Left lung (tissue), 4 donors: ENCODE measurements at regions not wholly inside any gene's neighbourhood (a gene's known extent, or its start where the extent isn't known, plus 50 kb on each side); places are given as distances from the start of the nearest gene placed in this dataset.
"Not testable (repeated sequence)": the region's sequence is repeated elsewhere in the genome, so short reads cannot be mapped to it uniquely, and the experiment has no call there.

Source experiments
- ATAC-seq: fragments of 200-7000 bp; cut with Tn5 transposase; one replicate; pipeline ENCODE4 v1.9.1; 2020; ENCODE audit warnings: moderate library complexity
- DNase-seq, 4 donors: peaks; one replicate each; pipeline ENCODE4 v3.0.0-alpha.2; 2013 to 2020
- H3K27ac ChIP-seq, 2 donors: fragments of 200-600 bp; sonication (generic) in 1 of 2; one replicate each; pipeline versions ENCODE4 v1.5.0 to v1.8.0; 2020 to 2021
- H3K27me3 ChIP-seq, 2 donors: fragments of 200-600 bp; sonication (generic) in 1 of 2; one replicate each; pipeline versions ENCODE4 v1.5.0 to v1.8.0; 2020 to 2021
- H3K36me3 ChIP-seq, 2 donors: fragments of 200-600 bp; sonication (generic) in 1 of 2; one replicate each; pipeline versions ENCODE4 v1.5.0 to v1.8.0; 2020 to 2021
- H3K4me1 ChIP-seq, 2 donors: fragments of 200-600 bp; one replicate each; pipeline ENCODE4 v1.8.0; 2021
- H3K4me3 ChIP-seq, 2 donors: fragments of 200-600 bp; sonication (generic) in 1 of 2; one replicate each; pipeline versions ENCODE4 v1.5.0 to v1.8.0; 2020 to 2021; ENCODE audit warnings: mild to moderate bottlenecking in 1 of 2
- H3K9me3 ChIP-seq, 2 donors: fragments of 200-600 bp; sonication (generic) in 1 of 2; one replicate each; pipeline versions ENCODE4 v1.5.0 to v1.8.0; 2020 to 2021
- intact Hi-C, 2 donors: fragments of 100-400 bp; cut with DNase I; formaldehyde crosslinking; loops; one replicate each; pipeline versions ENCODE4 v1.11.2 to v1.14.2; 2022
- TF ChIP-seq, protein P1 (sequence below), 2 donors: fragments of 200-600 bp; sonication (generic) in 1 of 2; IDR thresholded peaks; one replicate each; pipeline versions ENCODE4 v1.5.0 to v1.8.0; 2021; ENCODE audit warnings: antibody characterized with exemption in 2 of 2
- donor health status: DM: no; HTN: yes; CAD: no.
- donor health status: DM: no; HTN: no; CAD: no.

DNA sequence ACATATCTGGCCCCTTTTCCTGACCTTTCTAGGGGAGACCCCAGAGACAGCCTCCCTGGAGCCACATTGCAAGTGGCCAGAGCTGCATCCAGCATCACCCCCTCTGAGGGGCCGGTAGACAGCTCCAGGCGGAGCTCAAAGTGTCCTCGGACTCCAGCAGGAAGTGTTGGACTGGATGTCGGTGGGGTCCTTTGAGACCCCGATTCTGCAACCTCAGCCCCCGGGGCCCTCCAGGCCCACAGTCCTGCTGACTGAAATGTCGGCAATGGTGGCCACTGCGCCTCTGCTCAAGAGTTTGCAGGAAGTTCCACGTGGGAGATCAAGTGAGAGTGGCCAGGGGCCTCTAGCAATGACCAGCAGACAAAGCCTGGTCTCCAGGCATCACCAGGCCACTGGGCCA is 115.9 kb upstream of the FOXD4L5 start:
- intact Hi-C loops = no loop called here
- no peaks in the 10 kb centered on the region for H3K27me3 ChIP-seq
- H3K4me3 ChIP-seq = no peak overlapping the region
- H3K4me1 ChIP-seq = no peaks in the 10 kb centered on the region
- H3K27ac ChIP-seq = no peak overlapping the region
- no peak for ATAC-seq
- TF ChIP-seq, protein P1, sequence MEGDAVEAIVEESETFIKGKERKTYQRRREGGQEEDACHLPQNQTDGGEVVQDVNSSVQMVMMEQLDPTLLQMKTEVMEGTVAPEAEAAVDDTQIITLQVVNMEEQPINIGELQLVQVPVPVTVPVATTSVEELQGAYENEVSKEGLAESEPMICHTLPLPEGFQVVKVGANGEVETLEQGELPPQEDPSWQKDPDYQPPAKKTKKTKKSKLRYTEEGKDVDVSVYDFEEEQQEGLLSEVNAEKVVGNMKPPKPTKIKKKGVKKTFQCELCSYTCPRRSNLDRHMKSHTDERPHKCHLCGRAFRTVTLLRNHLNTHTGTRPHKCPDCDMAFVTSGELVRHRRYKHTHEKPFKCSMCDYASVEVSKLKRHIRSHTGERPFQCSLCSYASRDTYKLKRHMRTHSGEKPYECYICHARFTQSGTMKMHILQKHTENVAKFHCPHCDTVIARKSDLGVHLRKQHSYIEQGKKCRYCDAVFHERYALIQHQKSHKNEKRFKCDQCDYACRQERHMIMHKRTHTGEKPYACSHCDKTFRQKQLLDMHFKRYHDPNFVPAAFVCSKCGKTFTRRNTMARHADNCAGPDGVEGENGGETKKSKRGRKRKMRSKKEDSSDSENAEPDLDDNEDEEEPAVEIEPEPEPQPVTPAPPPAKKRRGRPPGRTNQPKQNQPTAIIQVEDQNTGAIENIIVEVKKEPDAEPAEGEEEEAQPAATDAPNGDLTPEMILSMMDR (IDR thresholded peaks at IDR 0.05) = no peak
- DNase-seq = no peak
- peaks cover 0 to 45% of the 10 kb centered on the region in 2 donors for H3K9me3 ChIP-seq
- H3K36me3 ChIP-seq = no peaks in the 10 kb centered on the region

DNA sequence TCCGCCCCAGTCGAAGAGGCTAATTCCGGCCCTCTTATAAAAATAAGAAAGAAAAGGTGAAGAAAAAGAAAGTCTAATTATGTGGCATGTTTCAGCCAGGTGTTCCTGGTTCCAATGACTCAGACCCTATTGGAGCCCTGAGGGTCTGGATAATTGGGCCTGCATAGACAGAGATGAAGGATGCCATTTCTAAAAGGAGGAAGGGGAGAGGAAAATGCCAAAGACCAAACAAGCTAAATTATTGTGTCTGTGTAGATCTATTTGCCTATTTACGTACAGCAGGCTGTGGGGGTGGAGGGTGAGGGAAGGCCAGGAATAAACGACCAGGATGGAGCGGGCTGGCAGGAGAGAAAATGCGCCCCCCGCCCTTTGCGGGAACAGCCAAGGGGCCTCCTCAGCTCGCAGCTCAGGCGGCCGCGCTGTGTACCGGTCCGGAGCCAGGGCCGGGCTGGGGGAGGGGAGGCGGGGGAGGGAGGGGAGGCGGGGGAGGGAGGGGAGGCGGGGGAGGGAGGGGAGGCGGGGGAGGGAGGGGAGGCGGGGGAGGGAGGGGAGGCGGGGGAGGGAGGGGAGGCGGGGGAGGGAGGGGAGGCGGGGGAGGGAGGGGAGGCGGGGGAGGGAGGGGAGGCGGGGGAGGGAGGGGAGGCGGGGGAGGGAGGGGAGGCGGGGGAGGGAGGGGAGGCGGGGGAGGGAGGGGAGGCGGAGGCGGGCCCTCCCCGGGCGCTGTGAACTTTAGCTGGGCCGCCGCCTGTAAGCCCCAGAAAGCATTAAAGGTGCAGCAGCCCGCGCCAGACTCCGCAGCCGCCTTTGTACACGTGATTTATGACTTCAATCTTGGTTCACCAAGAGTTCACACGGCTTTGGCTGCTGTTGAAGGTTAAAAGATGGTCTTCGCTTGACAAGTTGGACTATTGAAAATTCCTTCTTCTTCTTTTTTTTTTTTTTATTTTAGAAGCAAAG is 113.0 kb upstream of the FOXD4L5 start:
- ATAC-seq, DNase-seq, H3K4me3 ChIP-seq, H3K27ac ChIP-seq, H3K4me1 ChIP-seq, intact Hi-C loops, H3K27me3 ChIP-seq, H3K36me3 ChIP-seq: not testable (repeated sequence)
- peaks cover 0 to 35% of the 10 kb centered on the region in 2 donors for H3K9me3 ChIP-seq

DNA sequence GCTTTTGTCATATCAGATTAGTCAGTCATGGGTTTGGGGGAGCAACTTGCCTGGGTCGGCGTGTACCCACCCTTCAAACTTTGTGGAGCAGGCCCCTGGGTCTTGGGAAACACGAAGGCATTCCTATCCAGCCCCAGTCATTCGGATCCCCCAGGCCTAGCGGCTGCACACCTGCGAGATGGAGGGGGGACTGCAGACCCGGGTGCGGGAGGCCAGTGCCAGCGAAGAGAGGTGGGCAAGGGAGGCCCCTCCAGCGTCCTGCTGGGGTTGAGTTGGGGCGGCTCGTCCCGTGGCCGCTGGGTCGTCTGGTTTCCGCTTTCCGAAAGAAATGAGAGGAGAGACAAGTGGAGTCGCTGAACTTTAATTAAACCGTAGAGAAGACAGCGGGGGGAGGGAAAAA is 112.2 kb upstream of the FOXD4L5 start:
- ATAC-seq, H3K27me3 ChIP-seq, H3K4me3 ChIP-seq, H3K27ac ChIP-seq, intact Hi-C loops, H3K4me1 ChIP-seq, H3K36me3 ChIP-seq, DNase-seq: not testable (repeated sequence)
- H3K9me3 ChIP-seq = peaks cover 0 to 30% of the 10 kb centered on the region in 2 donors

DNA sequence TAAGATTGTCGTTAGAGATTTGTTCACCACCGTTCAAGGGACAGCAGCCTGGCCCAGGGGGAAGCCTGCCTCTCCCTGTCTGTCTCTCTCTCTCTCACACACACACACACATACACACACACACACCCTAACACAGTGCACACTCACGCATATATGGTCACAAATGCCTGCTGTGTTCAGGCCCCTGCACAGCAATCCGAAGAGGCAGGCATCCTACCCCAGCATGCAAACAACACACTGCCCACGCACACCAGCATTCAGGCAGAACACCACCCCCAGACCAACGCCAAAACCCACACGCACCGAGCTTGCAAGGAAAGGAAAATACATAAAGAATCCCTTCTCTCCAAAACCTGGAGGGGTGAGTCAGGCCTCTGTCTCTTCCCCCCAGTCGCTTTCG is 111.6 kb upstream of the FOXD4L5 start:
- intact Hi-C loops, DNase-seq, H3K27ac ChIP-seq, H3K4me3 ChIP-seq, H3K4me1 ChIP-seq, ATAC-seq, H3K36me3 ChIP-seq, H3K27me3 ChIP-seq: not testable (repeated sequence)
- peaks cover 0 to 25% of the 10 kb centered on the region in 2 donors for H3K9me3 ChIP-seq

DNA sequence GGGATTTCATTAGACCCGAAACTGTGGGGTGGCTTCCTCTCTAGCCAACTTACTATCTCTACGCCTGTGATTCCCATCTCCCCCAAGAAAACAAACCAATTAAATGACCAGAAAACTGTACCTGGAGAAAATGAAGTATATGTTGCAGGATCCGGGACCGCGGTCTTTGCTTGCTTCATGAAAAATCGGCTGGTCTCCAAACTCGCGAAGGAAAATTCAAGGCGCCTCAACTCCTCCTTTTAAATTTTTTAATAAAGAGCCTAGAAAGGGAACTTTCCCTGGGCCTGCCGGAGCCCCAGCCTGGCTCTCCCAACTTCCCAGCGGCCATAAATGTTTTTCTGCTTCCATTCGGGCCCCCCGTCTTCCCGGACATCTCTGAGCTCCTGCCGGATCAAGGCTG is 110.8 kb upstream of the FOXD4L5 start:
- ATAC-seq, intact Hi-C loops, H3K4me1 ChIP-seq, H3K27me3 ChIP-seq, DNase-seq, H3K4me3 ChIP-seq, H3K27ac ChIP-seq, H3K36me3 ChIP-seq: not testable (repeated sequence)
- peaks cover 0 to 17% of the 10 kb centered on the region in 2 donors for H3K9me3 ChIP-seq

DNA sequence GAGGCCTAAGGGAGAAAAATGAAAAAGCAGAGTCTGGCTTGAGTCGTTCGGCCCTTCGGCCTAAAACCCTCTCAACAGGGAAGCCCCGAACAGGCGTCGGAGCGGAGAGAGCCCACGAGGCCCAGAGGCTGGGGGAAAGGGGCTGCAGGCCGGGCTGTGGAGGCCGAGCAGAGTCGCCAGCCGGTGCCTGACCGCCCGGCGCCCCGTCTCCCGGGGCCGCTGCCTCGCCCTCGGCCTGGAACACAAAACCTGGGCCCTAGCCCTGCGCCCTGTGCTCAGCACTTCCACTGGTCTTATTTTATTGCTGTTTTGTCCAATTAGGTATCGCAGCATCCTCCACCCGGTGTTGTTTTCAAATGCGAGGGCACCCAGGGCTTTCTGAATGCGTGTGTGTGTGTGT is 110.1 kb upstream of the FOXD4L5 start:
- ATAC-seq, H3K4me3 ChIP-seq, H3K27me3 ChIP-seq, H3K4me1 ChIP-seq, H3K36me3 ChIP-seq, H3K27ac ChIP-seq, intact Hi-C loops, DNase-seq: not testable (repeated sequence)
- H3K9me3 ChIP-seq = peaks cover 0 to 16% of the 10 kb centered on the region in 2 donors

DNA sequence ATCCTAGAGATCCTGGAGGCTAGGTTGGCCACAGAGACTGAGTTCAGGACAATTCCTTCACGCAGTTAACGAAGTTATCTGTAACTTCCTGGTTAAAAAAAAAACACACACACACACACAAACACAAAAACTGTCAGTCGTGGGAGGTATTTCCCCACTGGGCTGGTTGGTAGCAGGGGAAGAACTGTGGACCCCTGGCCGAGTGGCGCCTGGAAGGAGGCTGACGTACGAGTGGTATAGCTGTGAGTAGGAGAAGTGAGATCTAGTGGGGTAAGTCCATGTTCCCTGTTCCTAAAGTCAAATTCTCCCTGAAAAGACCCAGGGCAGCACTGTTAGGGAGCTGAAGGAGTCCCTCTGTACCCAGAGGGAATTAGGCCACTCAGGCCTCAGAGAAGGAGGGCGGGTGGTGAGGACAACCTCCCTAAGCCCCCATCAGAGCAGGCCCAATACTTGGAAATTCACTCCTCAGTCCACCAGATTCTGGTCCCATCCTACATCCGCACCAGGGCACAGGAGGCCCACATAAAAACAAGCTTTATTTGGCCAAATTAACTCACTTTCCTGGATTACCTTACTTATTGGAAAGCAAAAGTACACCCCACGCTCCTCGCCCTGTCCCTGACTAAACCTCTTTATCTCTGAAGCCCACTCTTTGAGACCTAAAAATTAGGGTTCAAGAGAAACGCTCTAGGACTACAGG is 108.3 kb upstream of the FOXD4L5 start:
- DNase-seq, H3K4me1 ChIP-seq, H3K36me3 ChIP-seq, ATAC-seq, H3K27ac ChIP-seq, H3K27me3 ChIP-seq, intact Hi-C loops, H3K4me3 ChIP-seq: not testable (repeated sequence)
- peaks cover 0 to 16% of the 10 kb centered on the region in 2 donors for H3K9me3 ChIP-seq

DNA sequence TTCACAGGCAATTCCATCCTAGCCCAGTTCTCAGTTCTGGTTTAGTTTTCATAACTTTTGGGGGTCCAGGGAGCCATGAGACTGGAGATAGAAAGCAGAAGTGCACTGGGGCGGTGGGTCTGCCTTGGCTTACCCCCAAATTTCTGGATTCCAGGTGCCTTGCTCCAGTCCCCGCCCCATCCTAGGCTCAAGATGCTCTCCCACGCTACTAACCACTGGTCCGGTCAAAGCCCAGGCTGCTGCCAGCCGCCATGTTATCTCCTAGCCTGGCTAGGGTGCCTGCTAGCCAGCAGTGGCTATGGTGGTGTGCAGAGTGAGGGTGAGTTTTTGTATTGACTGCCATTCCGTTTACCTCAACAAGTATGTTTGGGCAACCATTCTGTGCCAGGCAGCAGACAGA is 107.6 kb upstream of the FOXD4L5 start:
- intact Hi-C loops, H3K27me3 ChIP-seq, H3K36me3 ChIP-seq, DNase-seq, H3K4me3 ChIP-seq, H3K27ac ChIP-seq, ATAC-seq, H3K4me1 ChIP-seq: not testable (repeated sequence)
- H3K9me3 ChIP-seq = peaks cover 0 to 17% of the 10 kb centered on the region in 2 donors

DNA sequence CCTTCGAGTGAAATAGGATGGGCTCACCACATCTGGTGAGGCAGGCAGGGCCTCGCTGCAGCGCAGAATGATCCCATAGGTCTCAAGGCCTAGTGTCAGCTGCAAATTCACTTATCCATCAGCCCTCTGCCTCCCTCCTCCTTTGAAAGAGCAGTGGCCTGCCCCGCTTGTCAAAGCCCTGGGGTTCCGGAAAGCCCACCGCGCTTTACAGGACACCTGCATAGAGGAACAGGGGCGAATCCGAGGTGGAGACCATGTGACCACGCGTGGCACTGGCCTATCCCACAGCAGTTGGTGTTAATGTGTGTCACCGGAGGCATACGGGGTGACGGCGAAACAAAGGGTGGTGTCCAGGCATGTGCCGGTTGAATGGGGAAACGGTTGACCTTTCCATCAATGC is 104.7 kb upstream of the FOXD4L5 start:
- H3K27me3 ChIP-seq, H3K4me3 ChIP-seq, H3K4me1 ChIP-seq, H3K36me3 ChIP-seq, H3K27ac ChIP-seq, intact Hi-C loops, ATAC-seq: not testable (repeated sequence)
- peak in 1 of 4 donors; percentile 86 for DNase-seq
- peaks cover 0 to 31% of the 10 kb centered on the region in 2 donors for H3K9me3 ChIP-seq

DNA sequence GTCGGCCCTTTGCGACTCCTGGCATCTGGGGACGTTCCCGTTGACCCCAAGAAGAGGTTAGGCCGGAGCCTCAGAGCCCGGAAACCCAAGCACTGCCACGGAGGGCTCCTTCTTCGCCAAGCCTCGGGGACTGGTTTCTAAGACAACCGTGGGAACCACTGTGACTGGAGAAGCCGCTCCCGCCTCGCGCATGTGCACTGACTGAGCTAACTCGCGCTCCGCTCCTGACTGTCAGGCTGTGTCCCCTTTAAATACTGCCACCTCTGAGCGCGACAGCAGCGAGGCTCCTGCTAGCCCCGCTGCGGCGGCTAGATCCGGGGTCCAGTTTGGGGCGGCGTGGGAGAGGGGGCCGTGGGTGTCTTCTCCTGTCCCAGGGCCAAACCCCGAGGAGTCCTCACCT is 104.2 kb upstream of the FOXD4L5 start:
- H3K4me3 ChIP-seq = not testable (repeated sequence)

DNA sequence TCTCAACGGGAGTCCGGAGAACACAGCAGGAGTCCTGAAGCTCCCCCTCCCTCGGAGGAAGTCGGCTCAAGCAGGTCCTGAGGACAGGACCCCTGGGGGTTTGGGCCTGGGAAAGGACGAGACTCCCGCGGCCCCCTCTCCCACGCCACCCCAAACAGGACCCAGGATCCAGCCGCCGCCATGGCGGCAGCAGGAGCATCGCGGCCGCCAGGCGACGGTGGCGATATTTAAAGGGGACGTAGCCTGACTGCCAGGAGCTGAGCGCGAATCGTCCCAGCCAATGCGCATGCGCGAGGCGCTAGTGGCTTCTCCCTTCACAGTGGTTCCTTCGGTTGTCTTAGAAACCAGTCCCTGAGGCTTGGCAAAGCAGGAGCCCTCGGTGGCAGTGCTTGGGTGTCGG is 101.7 kb upstream of the FOXD4L5 start:
- H3K4me1 ChIP-seq, H3K27me3 ChIP-seq, H3K27ac ChIP-seq, H3K36me3 ChIP-seq, intact Hi-C loops: not testable (repeated sequence)
- Histone ChIP-seq H3K4me3 (peak overlapping the region; percentile 19 to 28), H3K9me3 (peaks cover 0 to 23% of the 10 kb centered on the region in 2 donors)
- DNase-seq = peak; percentile 80 to 96 (median 92)
- ATAC-seq = peak; percentile 88

More for the DNA sequence above, 104.2 kb upstream of the FOXD4L5 start:
- H3K27ac ChIP-seq, intact Hi-C loops, H3K36me3 ChIP-seq, H3K27me3 ChIP-seq, DNase-seq, ATAC-seq, H3K4me1 ChIP-seq: not testable (repeated sequence)
- H3K9me3 ChIP-seq = peaks cover 0 to 28% of the 10 kb centered on the region in 2 donors

DNA sequence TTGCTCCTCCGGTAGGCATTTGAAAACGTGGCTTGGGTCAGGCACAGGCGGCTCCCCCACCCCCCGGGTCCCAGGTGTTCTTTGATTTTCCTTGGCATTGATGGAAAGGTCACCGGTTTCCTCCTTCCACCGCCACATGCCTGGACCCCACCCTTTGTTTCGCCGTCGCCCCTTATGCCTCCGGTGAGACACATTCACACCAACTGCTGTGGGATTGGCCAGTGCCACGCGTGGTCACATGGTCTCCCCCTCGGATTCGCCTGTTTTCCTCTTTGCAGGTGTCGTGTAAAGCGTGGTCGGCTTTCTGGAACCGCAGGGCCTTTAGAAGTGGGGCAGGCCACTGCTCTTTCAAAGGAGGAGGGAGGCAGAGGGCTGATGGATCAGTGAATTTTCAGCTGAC is 101.2 kb upstream of the FOXD4L5 start:
- intact Hi-C loops = not testable (repeated sequence)

More for the DNA sequence above, 101.2 kb upstream of the FOXD4L5 start:
- peaks cover 0 to 25% of the 10 kb centered on the region in 2 donors for H3K9me3 ChIP-seq
- H3K27me3 ChIP-seq, DNase-seq, ATAC-seq, H3K36me3 ChIP-seq, H3K4me3 ChIP-seq, H3K27ac ChIP-seq, H3K4me1 ChIP-seq: not testable (repeated sequence)
